Sigmoid colon (tissue), 6 donors: ENCODE measurements at regions not wholly inside any gene's neighbourhood (a gene's known extent, or its start where the extent isn't known, plus 50 kb on each side); places are given as distances from the start of the nearest gene placed in this dataset.
"Not testable (repeated sequence)": the region's sequence is repeated elsewhere in the genome, so short reads cannot be mapped to it uniquely, and the experiment has no call there.

Experiments used
- DNase-seq: peaks from one replicate; pipeline ENCODE4 v3.0.0-alpha.2; 2019
- H3K27ac ChIP-seq, 4 donors: fragments of 200-600 bp; sonication (generic); one replicate each; pipeline ENCODE4 v1.5.1; 2016 to 2019; ENCODE audit warnings: mild to moderate bottlenecking in 1 of 4
- H3K27me3 ChIP-seq, 3 donors: fragments of 200-600 bp; sonication (generic); one replicate each; pipeline ENCODE4 v1.5.1; 2019; ENCODE audit warnings: mild to moderate bottlenecking in 1 of 3
- H3K36me3 ChIP-seq, 4 donors: fragments of 200-600 bp; sonication (generic); one replicate each; pipeline ENCODE4 v1.5.1; 2016 to 2019
- H3K4me1 ChIP-seq, 4 donors: fragments of 200-600 bp; sonication (generic); one replicate each; pipeline ENCODE4 v1.5.1; 2017 to 2019
- H3K4me3 ChIP-seq, 4 donors: fragments of 200-600 bp; sonication (generic); one replicate each; pipeline ENCODE4 v1.5.1; 2017 to 2019; ENCODE audit warnings: mild to moderate bottlenecking in 2 of 4, moderate library complexity in 1 of 4
- H3K9me3 ChIP-seq, 4 donors: fragments of 200-600 bp in 3 of 4; sonication (generic) in 3 of 4; one replicate each; pipeline versions ENCODE4 v1.5.1 to v1.6.1; 2013 to 2019
- EP300 ChIP-seq, 4 donors: sonication (generic); formaldehyde crosslinking; IDR thresholded peaks; one replicate each; pipeline ENCODE4 v1.6.1; 2017; ENCODE audit warnings: antibody characterized with exemption in 4 of 4
- POLR2A ChIP-seq, 2 donors: fragments of 450-650 bp; IDR thresholded peaks; one replicate each; pipeline ENCODE4 v1.6.1; 2016; ENCODE audit warnings: antibody characterized with exemption in 2 of 2, mild to moderate bottlenecking in 2 of 2, moderate library complexity in 2 of 2
- POLR2AphosphoS5 ChIP-seq, 4 donors: sonication (generic); formaldehyde crosslinking; IDR thresholded peaks; one replicate each; pipeline ENCODE4 v1.6.1; 2017; ENCODE audit warnings: antibody characterized with exemption in 4 of 4
- WGBS, 2 donors: extraction: QIAGEN DNeasy Blood & Tissue Kit; methylation state at CpG; one replicate each; pipeline ENCODE4 v1.1.7; 2013; 5-methylcytosine and 5-hydroxymethylcytosine counted together
- intact Hi-C: fragments of 100-400 bp; cut with DNase I; formaldehyde crosslinking; loops from one replicate; pipeline ENCODE4 v1.15.1; 2023
- TF ChIP-seq, protein P1 (sequence below), 4 experiments: fragments of 450-650 bp in 3 of 4; fragments of 200-600 bp in 1 of 4; IDR thresholded peaks; one replicate each; pipeline ENCODE4 v1.5.1; 2016 to 2019; ENCODE audit warnings: antibody characterized with exemption in 4 of 4, mild to moderate bottlenecking in 3 of 4, moderate library complexity in 2 of 4
- donor health status: healthy with polysubstance abuse.
- donor health status: healthy.

GRCh38 chr5:92548346-92548745 lies 1032.7 kb downstream of the NR2F1-AS1 start:
- H3K36me3 ChIP-seq = no peaks in the 10 kb centered on the region
- DNase-seq = no peak
- no peak overlapping the region for H3K27ac ChIP-seq
- TF ChIP-seq, protein P1, sequence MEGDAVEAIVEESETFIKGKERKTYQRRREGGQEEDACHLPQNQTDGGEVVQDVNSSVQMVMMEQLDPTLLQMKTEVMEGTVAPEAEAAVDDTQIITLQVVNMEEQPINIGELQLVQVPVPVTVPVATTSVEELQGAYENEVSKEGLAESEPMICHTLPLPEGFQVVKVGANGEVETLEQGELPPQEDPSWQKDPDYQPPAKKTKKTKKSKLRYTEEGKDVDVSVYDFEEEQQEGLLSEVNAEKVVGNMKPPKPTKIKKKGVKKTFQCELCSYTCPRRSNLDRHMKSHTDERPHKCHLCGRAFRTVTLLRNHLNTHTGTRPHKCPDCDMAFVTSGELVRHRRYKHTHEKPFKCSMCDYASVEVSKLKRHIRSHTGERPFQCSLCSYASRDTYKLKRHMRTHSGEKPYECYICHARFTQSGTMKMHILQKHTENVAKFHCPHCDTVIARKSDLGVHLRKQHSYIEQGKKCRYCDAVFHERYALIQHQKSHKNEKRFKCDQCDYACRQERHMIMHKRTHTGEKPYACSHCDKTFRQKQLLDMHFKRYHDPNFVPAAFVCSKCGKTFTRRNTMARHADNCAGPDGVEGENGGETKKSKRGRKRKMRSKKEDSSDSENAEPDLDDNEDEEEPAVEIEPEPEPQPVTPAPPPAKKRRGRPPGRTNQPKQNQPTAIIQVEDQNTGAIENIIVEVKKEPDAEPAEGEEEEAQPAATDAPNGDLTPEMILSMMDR (IDR thresholded peaks at IDR 0.05) = no peak
- no peak for TF ChIP-seq EP300 (IDR thresholded peaks at IDR 0.05)
- no peak for TF ChIP-seq POLR2A (IDR thresholded peaks at IDR 0.05)
- no peak for TF ChIP-seq POLR2AphosphoS5 (IDR thresholded peaks at IDR 0.05)
- intact Hi-C loops = no loop called here
- peaks cover 0 to 16% (median 9%) of the 10 kb centered on the region in 4 donors for H3K4me1 ChIP-seq
- WGBS, 2 donors = 46 to 59% methylated on average over 2 of the region's 2 CpGs
- H3K9me3 ChIP-seq = no peaks in the 10 kb centered on the region
- no peak overlapping the region for H3K4me3 ChIP-seq
- no peaks in the 10 kb centered on the region for H3K27me3 ChIP-seq

DNA sequence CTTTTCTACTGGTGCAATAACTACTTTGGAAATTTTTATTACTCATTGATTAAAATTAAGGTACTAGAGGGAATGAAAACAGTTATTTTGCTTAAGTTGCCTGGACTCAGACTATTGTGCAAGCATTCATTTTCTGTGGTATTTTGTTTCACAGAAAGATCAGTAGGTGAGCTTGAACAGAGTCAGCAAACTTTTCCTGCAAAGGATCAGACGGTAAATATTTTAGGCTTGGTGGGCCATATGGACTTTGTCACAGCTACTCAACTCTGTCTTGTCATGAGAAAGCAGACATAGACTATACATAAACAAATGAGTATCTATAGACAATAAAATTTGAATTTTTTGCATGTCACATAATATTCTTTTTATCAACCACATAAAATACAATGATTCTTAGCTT lies 1036.4 kb downstream of the NR2F1-AS1 start:
- intact Hi-C loops = no loop called here
- TF ChIP-seq EP300 (IDR thresholded peaks at IDR 0.05) = no peak
- peak in 3 of 4 donors; percentile 23 to 85 (median 46) for TF ChIP-seq POLR2AphosphoS5 (IDR thresholded peaks at IDR 0.05)
- no peak for TF ChIP-seq POLR2A (IDR thresholded peaks at IDR 0.05)
- TF ChIP-seq, protein P1 (IDR thresholded peaks at IDR 0.05) = no peak
- Histone ChIP-seq H3K9me3 (no peaks in the 10 kb centered on the region), H3K4me1 (peaks cover 0 to 16% (median 9%) of the 10 kb centered on the region in 4 donors), H3K36me3 (no peaks in the 10 kb centered on the region), H3K27ac (no peak overlapping the region), H3K27me3 (no peaks in the 10 kb centered on the region), H3K4me3 (no peak overlapping the region)
- 82 to 92% methylated on average over 1 of the region's 1 CpG for whole genome bisulfite sequencing, 2 donors
- no peak for DNase-seq

DNA sequence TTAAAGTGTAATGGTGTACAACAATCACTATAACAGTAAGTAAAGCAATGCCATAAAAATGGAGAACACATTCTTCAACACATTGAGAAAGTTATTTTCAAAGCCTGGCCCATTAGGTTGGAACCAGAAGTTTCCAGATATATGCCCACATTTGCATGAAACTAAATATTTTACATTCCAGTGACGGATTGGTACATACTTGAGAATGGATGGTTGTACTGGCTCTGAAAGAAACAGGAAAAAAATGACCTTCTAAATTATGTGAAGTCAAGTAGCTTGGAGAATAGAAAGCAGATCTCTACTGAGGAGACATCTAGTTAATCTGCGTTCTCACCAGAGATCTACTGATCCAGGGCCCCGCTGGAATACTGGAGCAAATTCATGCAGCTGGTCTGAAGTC lies 1037.0 kb downstream of the NR2F1-AS1 start:
- no peak for DNase-seq
- intact Hi-C loops = no loop called here
- Histone ChIP-seq H3K4me3 (no peak overlapping the region), H3K36me3 (no peaks in the 10 kb centered on the region), H3K4me1 (peaks cover 0 to 16% (median 9%) of the 10 kb centered on the region in 4 donors), H3K27me3 (no peaks in the 10 kb centered on the region), H3K27ac (no peak overlapping the region), H3K9me3 (no peaks in the 10 kb centered on the region)
- 75 to 80% methylated on average over 3 of the region's 3 CpGs for WGBS, 2 donors
- TF ChIP-seq POLR2A (IDR thresholded peaks at IDR 0.05) = no peak
- TF ChIP-seq EP300 (IDR thresholded peaks at IDR 0.05) = no peak
- TF ChIP-seq, protein P1 (IDR thresholded peaks at IDR 0.05) = no peak
- TF ChIP-seq POLR2AphosphoS5 (IDR thresholded peaks at IDR 0.05) = no peak

GRCh38 chr5:92543201-92543600 lies 1037.8 kb downstream of the NR2F1-AS1 start:
- no peak overlapping the region for H3K4me3 ChIP-seq
- no peaks in the 10 kb centered on the region for H3K36me3 ChIP-seq
- H3K27ac ChIP-seq = no peak overlapping the region
- intact Hi-C loops = no loop called here
- no peak for DNase-seq
- no peaks in the 10 kb centered on the region for H3K27me3 ChIP-seq
- no peaks in the 10 kb centered on the region for H3K9me3 ChIP-seq
- H3K4me1 ChIP-seq = peaks cover 0 to 16% (median 9%) of the 10 kb centered on the region in 4 donors
- TF ChIP-seq, protein P1 (IDR thresholded peaks at IDR 0.05) = no peak
- TF ChIP-seq EP300 (IDR thresholded peaks at IDR 0.05) = no peak

GRCh38 chr5:92542017-92542416 lies 1039.0 kb downstream of the NR2F1-AS1 start:
- H3K9me3 ChIP-seq, intact Hi-C loops, H3K4me3 ChIP-seq, DNase-seq, H3K27ac ChIP-seq, H3K27me3 ChIP-seq, H3K36me3 ChIP-seq: not testable (repeated sequence)
- WGBS, 2 donors = 89 to 91% methylated on average over 1 of the region's 1 CpG
- H3K4me1 ChIP-seq = peaks cover 0 to 16% (median 9%) of the 10 kb centered on the region in 4 donors
